ENCODE measurements at regions not wholly inside any gene's neighbourhood (a gene's known extent, or its start where the extent isn't known, plus 50 kb on each side); places are given as distances from the start of the nearest gene placed in this dataset.
"Not testable (repeated sequence)": the region's sequence is repeated elsewhere in the genome, so short reads cannot be mapped to it uniquely, and the experiment has no call there.

DNA sequence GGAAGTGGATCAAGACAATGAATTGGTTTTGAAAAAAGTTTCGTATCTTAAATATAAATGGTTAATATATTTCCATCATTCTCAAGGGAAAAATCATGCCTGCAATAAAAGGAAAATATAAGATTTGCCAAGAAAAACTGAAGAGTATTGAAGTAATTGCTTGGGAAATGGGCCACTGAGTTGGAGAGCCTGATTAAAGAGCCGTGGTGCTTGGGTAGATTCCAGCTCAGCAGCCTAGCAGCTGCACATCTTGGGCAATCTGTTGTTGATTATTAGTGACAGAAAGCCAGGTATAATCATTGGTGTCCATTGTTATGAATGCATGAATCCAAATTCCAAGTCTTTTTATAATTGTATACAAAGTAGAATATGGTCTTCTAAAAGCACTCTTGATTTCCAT is 800.9 kb upstream of the CHORDC1 start:
- DNase-seq (ENCODE audit: low read depth), result no peak

DNA sequence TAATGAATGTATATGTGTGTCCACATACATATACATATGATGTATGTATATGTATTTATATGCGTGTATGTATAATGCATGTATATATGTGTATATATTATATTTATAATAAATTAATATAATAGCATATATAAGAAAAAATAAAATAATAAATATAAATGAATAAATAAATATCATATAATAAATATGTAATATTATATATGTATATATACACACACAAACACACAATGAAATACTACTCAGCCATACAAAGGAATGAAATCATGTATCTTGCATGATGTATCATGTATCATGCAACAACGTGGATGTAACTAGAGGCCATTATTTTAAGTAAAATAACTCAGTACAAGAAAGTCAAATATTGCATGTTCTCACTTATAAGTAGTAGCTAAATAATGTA is 788.7 kb upstream of the CHORDC1 start:
- DNase-seq (ENCODE audit: low read depth), result no peak

DNA sequence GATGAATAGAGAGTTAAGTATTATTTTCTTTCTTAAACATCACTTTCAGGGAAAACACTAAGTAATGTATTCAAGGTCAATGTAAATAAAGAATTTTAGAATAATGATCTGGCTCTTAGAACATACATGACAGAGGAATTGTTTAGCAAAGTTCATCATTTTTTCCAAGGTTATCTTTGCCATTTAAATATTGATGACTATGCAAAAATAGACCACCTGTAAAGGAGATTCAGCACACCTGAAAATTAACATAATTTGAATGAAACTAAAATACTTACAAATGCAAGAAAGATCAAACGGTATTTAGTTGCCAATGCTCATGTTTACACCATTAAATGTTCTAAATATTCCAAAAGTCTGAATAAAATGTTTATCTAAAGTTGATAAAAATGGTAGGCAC is 782.6 kb upstream of the CHORDC1 start:
- DNase-seq (ENCODE audit: low read depth), result no peak

GRCh38 chr11:90997241-90997640 is 774.4 kb upstream of the CHORDC1 start:
- no peak for DNase-seq (ENCODE audit: low read depth)

DNA sequence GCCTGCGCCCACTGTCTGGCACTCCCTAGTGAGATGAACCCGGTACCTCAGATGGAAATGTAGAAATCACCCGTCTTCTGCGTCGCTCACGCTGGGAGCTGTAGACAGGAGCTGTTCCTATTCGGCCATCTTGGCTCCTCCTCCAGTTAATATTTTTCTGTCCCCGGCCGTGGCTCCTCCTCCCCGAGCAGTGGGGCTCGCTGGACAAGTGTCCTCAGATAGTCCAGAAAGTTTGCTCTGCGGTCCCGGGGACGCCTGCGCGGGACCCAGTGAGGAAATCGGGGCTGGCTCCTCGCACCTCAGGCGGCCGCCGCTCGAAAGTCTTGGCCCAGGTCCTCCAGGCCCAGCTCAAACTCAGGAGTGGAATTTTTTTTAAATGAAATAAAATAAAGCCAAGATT is 749.3 kb upstream of the CHORDC1 start:
- not testable (repeated sequence) for DNase-seq (ENCODE audit: low read depth)

DNA sequence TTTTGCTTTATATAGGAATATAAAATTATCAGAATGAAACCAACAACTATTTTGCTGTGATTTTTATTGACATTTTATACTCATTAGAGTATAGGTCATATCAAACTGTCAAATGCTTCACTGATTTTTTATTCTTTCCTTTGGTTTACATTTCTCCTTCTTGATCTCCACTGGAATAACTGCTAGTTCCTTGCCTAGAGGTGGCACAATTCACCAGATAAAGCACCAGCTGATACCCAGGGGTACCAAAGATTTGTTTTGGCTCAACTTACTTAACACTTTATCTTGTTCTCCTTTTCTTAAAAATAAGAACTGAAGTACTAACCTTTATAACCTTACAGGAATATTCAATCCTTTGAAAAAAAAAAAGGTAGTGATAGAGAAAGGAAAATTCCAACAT is 725.1 kb upstream of the CHORDC1 start:
- no peak for DNase-seq (ENCODE audit: low read depth)

DNA sequence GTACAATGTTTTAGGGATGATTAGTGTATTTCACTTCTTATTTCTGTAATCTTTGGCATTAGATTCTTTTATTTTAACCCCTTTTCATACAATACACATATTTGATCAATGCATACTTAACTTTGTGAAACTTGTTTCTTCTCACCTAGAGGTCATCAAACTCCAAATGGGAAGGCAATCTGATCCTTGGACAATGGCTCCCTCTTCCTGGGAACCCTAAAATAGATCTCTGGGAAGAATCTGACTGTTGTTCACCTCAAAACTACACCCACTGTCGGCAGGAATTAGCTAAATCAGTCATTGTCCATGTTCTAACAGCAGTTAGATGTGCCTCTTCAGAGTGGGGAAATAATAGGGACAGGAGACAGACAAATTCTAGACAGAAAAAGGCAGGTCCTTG is 707.4 kb upstream of the CHORDC1 start:
- no peak for DNase-seq (ENCODE audit: low read depth)

- DNase-seq (ENCODE audit: low read depth), result no peak
These were observed 696.5 kb upstream of the CHORDC1 start for GRCh38 chr11:90919332-90919731.

DNA sequence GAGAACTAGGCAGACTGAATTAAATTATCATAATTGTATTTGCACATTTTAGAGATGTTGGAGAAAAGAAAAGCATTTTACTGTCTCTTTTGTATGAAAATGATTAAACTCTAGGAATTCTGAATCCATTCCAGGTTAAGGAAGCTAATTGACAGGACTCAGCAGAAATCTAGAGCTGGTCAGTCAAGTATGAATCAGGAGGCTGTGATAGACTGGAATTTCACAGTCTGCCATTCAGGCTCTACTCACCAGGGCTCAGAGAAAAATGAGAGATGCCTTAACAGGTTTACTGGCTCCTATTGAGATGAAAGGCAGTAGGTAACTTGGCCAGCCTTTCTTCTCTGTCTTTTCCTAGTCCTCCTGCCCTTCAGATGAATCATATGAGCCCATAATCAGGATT is 693.9 kb upstream of the CHORDC1 start:
- DNase-seq (ENCODE audit: low read depth), result no peak

DNA sequence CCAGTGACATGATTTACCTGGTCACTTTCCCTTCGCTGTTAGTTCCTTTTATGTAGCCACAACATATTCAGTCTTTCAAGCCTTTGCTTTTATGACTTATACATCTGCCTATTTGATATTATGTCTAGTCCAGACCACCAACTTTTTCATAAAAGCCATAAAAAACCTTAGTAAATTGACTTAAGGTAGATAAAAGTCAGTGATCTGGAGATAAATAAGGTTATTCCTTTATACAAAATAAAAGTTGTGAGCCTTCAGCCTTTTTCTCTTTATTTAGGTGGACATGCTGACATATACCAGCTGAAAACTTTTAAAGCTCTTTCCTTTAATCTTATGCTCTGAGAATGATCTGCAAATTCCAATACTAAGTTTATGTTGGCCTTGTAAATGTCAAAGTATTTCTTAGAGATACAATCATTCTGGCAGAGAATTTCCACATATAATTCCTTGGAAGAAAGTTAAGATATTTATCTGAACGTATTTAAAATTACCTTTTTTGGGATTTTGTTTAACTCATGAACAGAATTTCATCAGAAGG is 690.4 kb upstream of the CHORDC1 start:
- no peak for DNase-seq (ENCODE audit: low read depth)

- no peak for DNase-seq (ENCODE audit: low read depth)
These were observed 689.8 kb upstream of the CHORDC1 start for GRCh38 chr11:90912631-90913030.

DNA sequence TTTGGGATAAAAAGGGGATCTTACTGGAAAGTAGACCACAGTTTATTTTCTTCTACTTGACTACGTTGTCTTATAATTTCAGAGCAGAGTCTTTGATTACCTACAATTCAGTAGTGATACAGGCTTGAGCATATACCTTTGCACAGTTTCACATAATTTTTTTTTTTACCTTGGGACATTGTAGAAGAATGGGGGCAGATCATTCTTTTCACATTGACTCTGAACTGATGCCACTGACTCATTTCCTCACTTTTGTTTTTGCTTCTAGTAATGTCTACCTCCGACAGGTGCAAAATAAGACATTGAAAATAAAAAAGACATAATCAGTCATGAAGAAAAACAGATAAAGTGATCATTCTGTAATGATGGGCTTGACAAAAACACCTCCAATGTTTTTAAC is 688.3 kb upstream of the CHORDC1 start:
- no peak for DNase-seq (ENCODE audit: low read depth)

- DNase-seq (ENCODE audit: low read depth), result peak; percentile 8
These were observed 685.2 kb upstream of the CHORDC1 start for GRCh38 chr11:90908074-90908473.

GRCh38 chr11:90895850-90896249 is 673.0 kb upstream of the CHORDC1 start:
- DNase-seq (ENCODE audit: low read depth), result no peak

- DNase-seq (ENCODE audit: low read depth), result no peak
These were observed 667.5 kb upstream of the CHORDC1 start for GRCh38 chr11:90890347-90890746.

GRCh38 chr11:90884181-90884580 is 661.3 kb upstream of the CHORDC1 start:
- DNase-seq (ENCODE audit: low read depth), result no peak

DNA sequence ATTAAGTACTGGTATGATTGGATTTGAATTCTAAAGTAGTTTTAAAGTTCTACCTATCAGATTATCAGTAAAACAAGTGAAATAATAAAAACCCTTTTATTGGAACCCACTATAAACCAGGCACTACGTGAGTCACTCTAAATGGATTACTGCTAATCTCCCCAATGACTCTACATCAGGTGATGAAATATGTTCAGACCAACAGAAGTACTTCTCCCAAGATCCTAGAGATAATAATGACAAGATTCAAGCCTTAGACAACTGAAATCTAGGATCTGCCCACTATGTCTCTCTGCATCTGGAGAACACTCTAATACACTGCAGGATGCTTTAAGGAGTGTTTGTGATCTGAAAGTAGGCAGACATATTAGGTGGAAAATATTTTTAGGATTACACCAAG is 652.1 kb upstream of the CHORDC1 start:
- peak; percentile 70 for DNase-seq (ENCODE audit: low read depth)

GRCh38 chr11:90874281-90874680 is 651.4 kb upstream of the CHORDC1 start:
- peak; percentile 5 for DNase-seq (ENCODE audit: low read depth)

DNA sequence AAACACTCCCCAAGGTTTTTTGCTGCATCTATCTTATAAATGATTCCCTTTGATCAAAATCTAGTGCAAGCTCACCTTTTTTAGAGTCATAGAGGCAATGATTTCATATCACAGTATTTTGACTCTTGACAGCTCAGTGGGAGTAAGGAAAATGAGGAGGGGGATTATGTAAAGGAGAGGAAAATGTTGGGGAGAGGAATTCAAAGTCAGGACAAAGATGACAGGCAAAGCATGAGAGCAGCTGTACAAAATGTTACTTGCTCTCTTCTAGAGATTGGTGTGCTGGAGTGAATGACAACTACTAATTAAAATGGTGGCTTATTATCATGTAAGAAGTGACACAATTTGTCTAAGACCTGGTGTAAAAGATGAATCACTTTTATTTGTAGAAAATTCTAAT is 644.6 kb upstream of the CHORDC1 start:
- no peak for DNase-seq (ENCODE audit: low read depth)

DNA sequence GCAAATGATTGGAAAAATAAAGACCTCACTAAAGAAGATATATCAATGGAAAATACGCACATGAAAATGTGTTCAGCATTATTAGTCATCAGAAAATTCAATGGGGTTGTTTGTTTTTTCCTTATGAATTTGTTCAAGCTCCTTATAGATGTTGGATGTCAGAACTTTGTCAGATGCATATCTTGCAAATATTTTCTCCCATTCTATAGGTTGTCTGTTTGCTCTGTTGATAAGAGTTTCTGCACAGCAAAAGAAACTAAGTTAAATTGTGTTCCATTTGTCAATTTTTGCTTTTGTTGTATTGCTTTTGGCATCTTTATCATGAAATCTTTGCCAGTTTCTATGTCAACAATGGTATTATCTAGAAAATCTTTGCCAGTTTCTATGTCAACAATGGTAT is 633.9 kb upstream of the CHORDC1 start:
- DNase-seq (ENCODE audit: low read depth), result no peak

- DNase-seq (ENCODE audit: low read depth), result no peak
These were observed 632.7 kb upstream of the CHORDC1 start for GRCh38 chr11:90855531-90855930.

- DNase-seq (ENCODE audit: low read depth), result no peak
These were observed 628.3 kb upstream of the CHORDC1 start for GRCh38 chr11:90851196-90851595.

DNA sequence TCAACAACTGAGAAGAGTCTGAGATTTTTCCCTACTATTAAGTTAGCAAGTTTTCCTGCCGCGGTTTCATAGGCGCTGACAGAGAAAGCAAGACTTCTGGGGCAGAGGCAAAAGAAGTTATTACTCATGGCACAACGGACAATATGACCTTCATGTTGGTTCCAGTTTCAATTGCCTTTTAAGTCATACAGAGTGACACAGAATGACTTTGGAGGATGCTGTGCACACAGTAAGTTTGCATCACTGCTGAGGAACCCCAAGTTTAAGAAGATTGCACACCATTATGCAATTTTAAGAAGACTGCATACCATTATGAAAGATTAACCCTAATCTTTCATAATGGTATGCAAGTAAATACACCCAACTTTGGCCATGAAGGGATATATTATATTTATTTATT is 626.5 kb upstream of the CHORDC1 start:
- peak; percentile 10 for DNase-seq (ENCODE audit: low read depth)

DNA sequence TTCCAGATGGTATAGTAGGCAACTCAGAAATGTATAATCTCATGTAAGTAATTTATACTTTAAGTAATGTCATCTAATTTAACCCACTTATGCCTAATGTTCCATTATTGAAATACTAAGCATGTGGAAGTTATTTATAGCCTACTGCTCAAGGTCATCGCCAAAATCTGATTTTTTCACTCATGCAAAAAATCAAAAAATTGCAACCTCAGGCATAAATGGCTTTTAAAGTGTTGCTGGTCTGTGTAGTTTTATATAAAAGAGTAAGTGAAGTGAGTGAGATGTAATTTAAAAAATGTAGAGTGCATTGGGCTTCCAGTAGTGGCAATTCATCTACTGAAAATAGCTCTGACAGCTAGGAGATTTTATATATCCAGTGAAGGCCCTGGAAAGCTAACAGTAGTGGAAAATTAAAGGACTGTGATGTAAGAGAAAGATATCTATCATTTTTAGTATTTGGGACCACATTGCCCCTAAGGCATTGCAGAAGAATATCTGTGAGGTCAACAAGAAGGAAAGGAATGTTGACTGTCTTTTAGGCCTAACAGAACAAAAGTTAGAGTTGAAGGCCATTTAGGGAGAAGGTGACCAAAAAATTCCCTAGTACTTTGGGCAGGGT is 624.5 kb upstream of the CHORDC1 start:
- DNase-seq (ENCODE audit: low read depth), result no peak

GRCh38 chr11:90846628-90847027 is 623.8 kb upstream of the CHORDC1 start:
- no peak for DNase-seq (ENCODE audit: low read depth)
